A549 (cell line): ENCODE measurements at regions not wholly inside any gene's neighbourhood (a gene's known extent, or its start where the extent isn't known, plus 50 kb on each side); places are given as distances from the start of the nearest gene placed in this dataset.

Experiments used
- EP300 ChIP-seq, 2 experiments: fragments of >200 bp; sonication (Bioruptor Twin); formaldehyde crosslinking; IDR thresholded peaks; 2 replicates in 1 of 2; 3 replicates in 1 of 2; pipeline ENCODE4 v1.6.1; 2016 to 2017
- SMC3 ChIP-seq: fragments of >200 bp; sonication (Bioruptor Twin); formaldehyde crosslinking; IDR thresholded peaks from 3 replicates; pipeline ENCODE4 v1.6.1; 2018; ENCODE audit warnings: inconsistent platforms
- TF ChIP-seq, protein P1 (sequence below): fragments of 200-600 bp; sonication (generic); IDR thresholded peaks from 2 replicates; pipeline ENCODE4 v1.6.1; 2016; ENCODE audit warnings: antibody characterized with exemption, mild to moderate bottlenecking, moderate library complexity
- TF ChIP-seq, protein P2 (sequence below): IDR thresholded peaks from 2 replicates; pipeline ENCODE4 v1.6.1; 2012
- TF ChIP-seq, protein P3 (sequence below): fragments of >200 bp; sonication (Bioruptor Twin); formaldehyde crosslinking; IDR thresholded peaks from 3 replicates; pipeline ENCODE4 v1.5.1; 2016

DNA sequence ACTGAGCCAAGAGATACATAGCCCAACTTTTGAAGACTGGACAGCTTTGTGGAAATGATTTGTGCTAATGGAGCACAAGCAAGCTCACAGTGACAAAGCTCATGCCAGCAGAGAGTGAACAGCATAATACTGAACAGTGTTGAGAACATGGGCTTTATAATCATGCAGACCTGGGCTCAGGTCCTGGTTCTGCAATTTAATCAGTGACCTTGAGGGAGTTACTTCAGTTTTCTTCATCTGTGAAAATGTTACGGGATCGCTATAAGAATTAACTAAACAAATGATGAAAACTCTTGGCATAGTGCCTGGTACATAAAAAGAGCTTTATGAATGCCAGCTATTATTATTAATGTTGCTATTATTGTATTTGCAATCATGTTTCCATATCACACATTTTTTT, 690.5 kb upstream of the LRRN3 start:
- TF ChIP-seq, protein P1, sequence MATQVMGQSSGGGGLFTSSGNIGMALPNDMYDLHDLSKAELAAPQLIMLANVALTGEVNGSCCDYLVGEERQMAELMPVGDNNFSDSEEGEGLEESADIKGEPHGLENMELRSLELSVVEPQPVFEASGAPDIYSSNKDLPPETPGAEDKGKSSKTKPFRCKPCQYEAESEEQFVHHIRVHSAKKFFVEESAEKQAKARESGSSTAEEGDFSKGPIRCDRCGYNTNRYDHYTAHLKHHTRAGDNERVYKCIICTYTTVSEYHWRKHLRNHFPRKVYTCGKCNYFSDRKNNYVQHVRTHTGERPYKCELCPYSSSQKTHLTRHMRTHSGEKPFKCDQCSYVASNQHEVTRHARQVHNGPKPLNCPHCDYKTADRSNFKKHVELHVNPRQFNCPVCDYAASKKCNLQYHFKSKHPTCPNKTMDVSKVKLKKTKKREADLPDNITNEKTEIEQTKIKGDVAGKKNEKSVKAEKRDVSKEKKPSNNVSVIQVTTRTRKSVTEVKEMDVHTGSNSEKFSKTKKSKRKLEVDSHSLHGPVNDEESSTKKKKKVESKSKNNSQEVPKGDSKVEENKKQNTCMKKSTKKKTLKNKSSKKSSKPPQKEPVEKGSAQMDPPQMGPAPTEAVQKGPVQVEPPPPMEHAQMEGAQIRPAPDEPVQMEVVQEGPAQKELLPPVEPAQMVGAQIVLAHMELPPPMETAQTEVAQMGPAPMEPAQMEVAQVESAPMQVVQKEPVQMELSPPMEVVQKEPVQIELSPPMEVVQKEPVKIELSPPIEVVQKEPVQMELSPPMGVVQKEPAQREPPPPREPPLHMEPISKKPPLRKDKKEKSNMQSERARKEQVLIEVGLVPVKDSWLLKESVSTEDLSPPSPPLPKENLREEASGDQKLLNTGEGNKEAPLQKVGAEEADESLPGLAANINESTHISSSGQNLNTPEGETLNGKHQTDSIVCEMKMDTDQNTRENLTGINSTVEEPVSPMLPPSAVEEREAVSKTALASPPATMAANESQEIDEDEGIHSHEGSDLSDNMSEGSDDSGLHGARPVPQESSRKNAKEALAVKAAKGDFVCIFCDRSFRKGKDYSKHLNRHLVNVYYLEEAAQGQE, result no peak
- TF ChIP-seq EP300 (IDR thresholded peaks at IDR 0.05), result no peak
- TF ChIP-seq, protein P2, sequence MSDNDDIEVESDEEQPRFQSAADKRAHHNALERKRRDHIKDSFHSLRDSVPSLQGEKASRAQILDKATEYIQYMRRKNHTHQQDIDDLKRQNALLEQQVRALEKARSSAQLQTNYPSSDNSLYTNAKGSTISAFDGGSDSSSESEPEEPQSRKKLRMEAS, result no peak
- no peak for TF ChIP-seq SMC3
- TF ChIP-seq, protein P3, sequence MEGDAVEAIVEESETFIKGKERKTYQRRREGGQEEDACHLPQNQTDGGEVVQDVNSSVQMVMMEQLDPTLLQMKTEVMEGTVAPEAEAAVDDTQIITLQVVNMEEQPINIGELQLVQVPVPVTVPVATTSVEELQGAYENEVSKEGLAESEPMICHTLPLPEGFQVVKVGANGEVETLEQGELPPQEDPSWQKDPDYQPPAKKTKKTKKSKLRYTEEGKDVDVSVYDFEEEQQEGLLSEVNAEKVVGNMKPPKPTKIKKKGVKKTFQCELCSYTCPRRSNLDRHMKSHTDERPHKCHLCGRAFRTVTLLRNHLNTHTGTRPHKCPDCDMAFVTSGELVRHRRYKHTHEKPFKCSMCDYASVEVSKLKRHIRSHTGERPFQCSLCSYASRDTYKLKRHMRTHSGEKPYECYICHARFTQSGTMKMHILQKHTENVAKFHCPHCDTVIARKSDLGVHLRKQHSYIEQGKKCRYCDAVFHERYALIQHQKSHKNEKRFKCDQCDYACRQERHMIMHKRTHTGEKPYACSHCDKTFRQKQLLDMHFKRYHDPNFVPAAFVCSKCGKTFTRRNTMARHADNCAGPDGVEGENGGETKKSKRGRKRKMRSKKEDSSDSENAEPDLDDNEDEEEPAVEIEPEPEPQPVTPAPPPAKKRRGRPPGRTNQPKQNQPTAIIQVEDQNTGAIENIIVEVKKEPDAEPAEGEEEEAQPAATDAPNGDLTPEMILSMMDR, result no peak
